SK-N-SH treated with all-trans-retinoic acid at 6 μM for 48 hours (cell line): ENCODE measurements at regions not wholly inside any gene's neighbourhood (a gene's known extent, or its start where the extent isn't known, plus 50 kb on each side); places are given as distances from the start of the nearest gene placed in this dataset.

Experiments
- TCF4 ChIP-seq: fragments of 250-450 bp; sonication (Bioruptor Pico); IDR thresholded peaks from 2 replicates; pipeline ENCODE4 v1.8.0; 2021; ENCODE audit warnings: mild to moderate bottlenecking, moderate library complexity, borderline replicate concordance
- ZFP3 ChIP-seq: fragments of 250-450 bp; sonication (Bioruptor Pico); IDR thresholded peaks from 2 replicates; pipeline ENCODE4 v1.5.0; 2020; ENCODE audit warnings: mild to moderate bottlenecking, moderate library complexity
- TF ChIP-seq, protein P1 (sequence below): fragments of 250-450 bp; sonication (Bioruptor Pico); IDR thresholded peaks from 2 replicates; pipeline ENCODE4 v1.8.0; 2020; ENCODE audit warnings: mild to moderate bottlenecking, moderate library complexity, borderline replicate concordance
- TF ChIP-seq, protein P2 (sequence below): fragments of 250-450 bp; sonication (Bioruptor Pico); IDR thresholded peaks from 2 replicates; pipeline ENCODE4 v1.5.1; 2020; ENCODE audit warnings: low read depth, mild to moderate bottlenecking, moderate library complexity
- TF ChIP-seq, protein P3 (sequence below): fragments of 250-450 bp; sonication (Bioruptor Pico); IDR thresholded peaks from 2 replicates; pipeline ENCODE4 v1.8.0; 2021; ENCODE audit warnings: low read depth, mild to moderate bottlenecking, moderate library complexity, borderline replicate concordance

DNA sequence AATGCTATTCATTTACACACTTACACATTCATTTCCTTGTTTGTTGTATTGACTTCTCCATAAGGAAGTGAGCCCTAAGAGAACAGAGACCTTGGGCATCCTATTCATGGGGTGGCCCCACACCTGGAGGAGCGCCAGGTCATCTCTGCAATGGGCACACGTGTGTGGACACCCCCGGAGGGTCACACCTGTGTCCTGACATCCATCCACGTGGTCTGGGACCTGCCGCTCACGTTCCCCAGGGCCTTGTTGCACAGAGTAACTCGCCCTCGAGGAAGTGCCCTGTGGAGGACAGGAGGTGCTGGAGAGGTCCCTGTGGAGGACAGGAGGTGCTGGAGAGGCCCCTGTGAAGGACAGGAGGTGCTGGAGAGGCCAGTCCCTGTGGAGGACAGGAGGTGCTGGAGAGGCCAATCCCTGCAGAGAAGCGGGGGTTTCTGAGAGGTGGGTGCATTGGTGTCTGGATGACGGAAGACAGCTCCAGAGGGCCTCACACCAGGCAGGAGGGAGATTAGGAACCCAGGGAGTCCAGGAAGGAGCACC is 73.2 kb upstream of the GPC1 start:
- TF ChIP-seq, protein P1, sequence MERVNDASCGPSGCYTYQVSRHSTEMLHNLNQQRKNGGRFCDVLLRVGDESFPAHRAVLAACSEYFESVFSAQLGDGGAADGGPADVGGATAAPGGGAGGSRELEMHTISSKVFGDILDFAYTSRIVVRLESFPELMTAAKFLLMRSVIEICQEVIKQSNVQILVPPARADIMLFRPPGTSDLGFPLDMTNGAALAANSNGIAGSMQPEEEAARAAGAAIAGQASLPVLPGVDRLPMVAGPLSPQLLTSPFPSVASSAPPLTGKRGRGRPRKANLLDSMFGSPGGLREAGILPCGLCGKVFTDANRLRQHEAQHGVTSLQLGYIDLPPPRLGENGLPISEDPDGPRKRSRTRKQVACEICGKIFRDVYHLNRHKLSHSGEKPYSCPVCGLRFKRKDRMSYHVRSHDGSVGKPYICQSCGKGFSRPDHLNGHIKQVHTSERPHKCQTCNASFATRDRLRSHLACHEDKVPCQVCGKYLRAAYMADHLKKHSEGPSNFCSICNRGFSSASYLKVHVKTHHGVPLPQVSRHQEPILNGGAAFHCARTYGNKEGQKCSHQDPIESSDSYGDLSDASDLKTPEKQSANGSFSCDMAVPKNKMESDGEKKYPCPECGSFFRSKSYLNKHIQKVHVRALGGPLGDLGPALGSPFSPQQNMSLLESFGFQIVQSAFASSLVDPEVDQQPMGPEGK (CRISPR knock-in tag): no peak
- TF ChIP-seq, protein P2, sequence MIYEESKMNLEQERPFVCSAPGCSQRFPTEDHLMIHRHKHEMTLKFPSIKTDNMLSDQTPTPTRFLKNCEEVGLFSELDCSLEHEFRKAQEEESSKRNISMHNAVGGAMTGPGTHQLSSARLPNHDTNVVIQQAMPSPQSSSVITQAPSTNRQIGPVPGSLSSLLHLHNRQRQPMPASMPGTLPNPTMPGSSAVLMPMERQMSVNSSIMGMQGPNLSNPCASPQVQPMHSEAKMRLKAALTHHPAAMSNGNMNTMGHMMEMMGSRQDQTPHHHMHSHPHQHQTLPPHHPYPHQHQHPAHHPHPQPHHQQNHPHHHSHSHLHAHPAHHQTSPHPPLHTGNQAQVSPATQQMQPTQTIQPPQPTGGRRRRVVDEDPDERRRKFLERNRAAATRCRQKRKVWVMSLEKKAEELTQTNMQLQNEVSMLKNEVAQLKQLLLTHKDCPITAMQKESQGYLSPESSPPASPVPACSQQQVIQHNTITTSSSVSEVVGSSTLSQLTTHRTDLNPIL: no peak
- TF ChIP-seq TCF4 (CRISPR knock-in tag) (no peak), ZFP3 (no peak)
- TF ChIP-seq, protein P3, sequence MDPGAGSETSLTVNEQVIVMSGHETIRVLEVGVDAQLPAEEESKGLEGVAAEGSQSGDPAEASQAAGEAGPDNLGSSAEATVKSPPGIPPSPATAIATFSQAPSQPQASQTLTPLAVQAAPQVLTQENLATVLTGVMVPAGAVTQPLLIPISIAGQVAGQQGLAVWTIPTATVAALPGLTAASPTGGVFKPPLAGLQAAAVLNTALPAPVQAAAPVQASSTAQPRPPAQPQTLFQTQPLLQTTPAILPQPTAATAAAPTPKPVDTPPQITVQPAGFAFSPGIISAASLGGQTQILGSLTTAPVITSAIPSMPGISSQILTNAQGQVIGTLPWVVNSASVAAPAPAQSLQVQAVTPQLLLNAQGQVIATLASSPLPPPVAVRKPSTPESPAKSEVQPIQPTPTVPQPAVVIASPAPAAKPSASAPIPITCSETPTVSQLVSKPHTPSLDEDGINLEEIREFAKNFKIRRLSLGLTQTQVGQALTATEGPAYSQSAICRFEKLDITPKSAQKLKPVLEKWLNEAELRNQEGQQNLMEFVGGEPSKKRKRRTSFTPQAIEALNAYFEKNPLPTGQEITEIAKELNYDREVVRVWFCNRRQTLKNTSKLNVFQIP (CRISPR knock-in tag): no peak
